Right lobe of liver (tissue), 4 donors: ENCODE measurements at regions not wholly inside any gene's neighbourhood (a gene's known extent, or its start where the extent isn't known, plus 50 kb on each side); places are given as distances from the start of the nearest gene placed in this dataset.

Experiments
- CTCF ChIP-seq, 4 donors: fragments of 200-600 bp in 3 of 4; fragments of 450-650 bp in 1 of 4; IDR thresholded peaks; one replicate each; pipeline versions ENCODE4 v1.5.1 to v1.8.0; 2016 to 2022; ENCODE audit warnings: antibody characterized with exemption in 4 of 4, mild to moderate bottlenecking in 2 of 4
- POLR2A ChIP-seq: fragments of 450-650 bp; IDR thresholded peaks from one replicate; pipeline ENCODE4 v1.6.1; 2017; ENCODE audit warnings: antibody characterized with exemption, mild to moderate bottlenecking
- donor health status: DM: no; HTN: no; CAD: no.
- donor health status: DM: no; HTN: no; CAD: no.
- donor health status: DM: no; HTN: yes; CAD: no.

GRCh38 chr11:121914508-121915059, 201.4 kb downstream of the BLID start:
- TF ChIP-seq CTCF (IDR thresholded peaks at IDR 0.05): no peak
- no peak for TF ChIP-seq POLR2A
